BJ (cell line): ENCODE measurements at regions not wholly inside any gene's neighbourhood (a gene's known extent, or its start where the extent isn't known, plus 50 kb on each side); places are given as distances from the start of the nearest gene placed in this dataset.

Source experiments
- CTCF ChIA-PET: fragments of 350-600 bp; formaldehyde crosslinking; extraction: SDS; loops from one replicate; lab custom pipeline; 2021; ENCODE audit warnings: antibody characterized with exemption, inconsistent platforms; lab: Yijun Ruan, JAX
- POLR2A ChIA-PET: fragments of 300-600 bp; sonication (Branson Sonifier 250); formaldehyde crosslinking; extraction: SDS; loops from one replicate; lab custom pipeline; 2021; ENCODE audit warnings: antibody characterized with exemption; lab: Charles Lee
- DNase-seq: peaks from one replicate; pipeline ENCODE4 v3.0.0-alpha.2; 2011; ENCODE audit warnings: low read depth
- H3K27me3 ChIP-seq: 2 replicates; pipeline ENCODE4 v1.6.0; 2011; ENCODE audit warnings: low read length; ENCODE audit not compliant: control insufficient read depth, insufficient read depth
- H3K36me3 ChIP-seq: 2 replicates; pipeline ENCODE4 v1.5.1; 2011; ENCODE audit warnings: low read length; ENCODE audit not compliant: control insufficient read depth, insufficient read depth
- H3K4me3 ChIP-seq: 2 replicates; pipeline ENCODE4 v1.5.1; 2011; ENCODE audit warnings: low read depth, mild to moderate bottlenecking, control low read depth, low read length
- CTCF ChIP-seq: IDR thresholded peaks from 2 replicates; pipeline ENCODE4 v1.5.1; 2011; ENCODE audit warnings: low read depth, mild to moderate bottlenecking, control low read depth, inconsistent platforms, low read length, moderate library complexity; ENCODE audit not compliant: insufficient read depth

DNA sequence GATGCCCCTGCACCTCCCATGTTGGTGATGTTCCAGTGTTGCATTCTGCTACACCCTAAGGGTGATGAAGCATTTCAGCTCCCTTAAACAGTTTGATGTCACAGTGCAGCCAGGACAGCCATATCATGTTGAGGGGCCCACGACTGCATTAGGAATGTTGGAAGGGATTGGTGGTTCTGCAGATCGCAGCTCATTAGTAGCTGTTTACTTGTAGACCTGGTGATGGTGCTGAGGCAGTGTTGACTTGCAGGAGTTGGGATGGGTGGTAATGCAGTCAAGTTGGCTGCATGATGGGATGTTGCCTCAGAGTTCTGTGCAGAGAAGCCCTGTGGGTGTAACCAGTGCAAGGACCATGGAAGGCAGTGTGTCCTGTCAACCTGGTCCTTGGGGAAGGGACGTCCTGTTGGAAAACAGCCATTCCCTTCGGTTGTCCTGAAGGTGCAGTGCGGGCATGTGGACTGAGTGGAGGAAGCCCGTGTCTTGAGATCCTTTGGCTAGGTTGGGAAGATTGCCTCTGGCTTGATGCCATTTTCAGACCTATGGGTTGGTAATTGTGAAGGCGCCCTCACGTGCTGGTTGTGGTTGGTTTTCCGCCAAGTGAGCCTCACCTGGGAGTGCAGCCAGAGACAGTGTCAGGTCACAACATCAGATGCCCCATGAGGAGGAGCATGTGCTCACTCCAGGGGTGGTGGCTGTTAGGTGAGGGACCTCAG is 100.7 kb downstream of the SNRPN start:
- ChIA-PET POLR2A (no interaction called here), CTCF (no interaction called here)
- no peak overlapping the region for H3K4me3 ChIP-seq
- peaks cover 17% of the 10 kb centered on the region for H3K36me3 ChIP-seq
- no peak for TF ChIP-seq CTCF
- H3K27me3 ChIP-seq, result no peaks in the 10 kb centered on the region
- no peak for DNase-seq

- POLR2A ChIA-PET, result no interaction called here
- Histone ChIP-seq H3K27me3 (no peaks in the 10 kb centered on the region), H3K4me3 (no peak overlapping the region), H3K36me3 (peaks cover 20% of the 10 kb centered on the region)
- CTCF ChIA-PET, result no interaction called here
- no peak for DNase-seq
- no peak for TF ChIP-seq CTCF
Observed at GRCh38 chr15:25056484-25057425, 102.0 kb downstream of the SNRPN start.

- DNase-seq, result no peak
- no peak for TF ChIP-seq CTCF
- Histone ChIP-seq H3K4me3 (no peak overlapping the region), H3K36me3 (peaks cover 21% of the 10 kb centered on the region), H3K27me3 (no peaks in the 10 kb centered on the region)
- ChIA-PET CTCF (no interaction called here), POLR2A (no interaction called here)
Observed at GRCh38 chr15:25057574-25057973, 102.8 kb downstream of the SNRPN start.

DNA sequence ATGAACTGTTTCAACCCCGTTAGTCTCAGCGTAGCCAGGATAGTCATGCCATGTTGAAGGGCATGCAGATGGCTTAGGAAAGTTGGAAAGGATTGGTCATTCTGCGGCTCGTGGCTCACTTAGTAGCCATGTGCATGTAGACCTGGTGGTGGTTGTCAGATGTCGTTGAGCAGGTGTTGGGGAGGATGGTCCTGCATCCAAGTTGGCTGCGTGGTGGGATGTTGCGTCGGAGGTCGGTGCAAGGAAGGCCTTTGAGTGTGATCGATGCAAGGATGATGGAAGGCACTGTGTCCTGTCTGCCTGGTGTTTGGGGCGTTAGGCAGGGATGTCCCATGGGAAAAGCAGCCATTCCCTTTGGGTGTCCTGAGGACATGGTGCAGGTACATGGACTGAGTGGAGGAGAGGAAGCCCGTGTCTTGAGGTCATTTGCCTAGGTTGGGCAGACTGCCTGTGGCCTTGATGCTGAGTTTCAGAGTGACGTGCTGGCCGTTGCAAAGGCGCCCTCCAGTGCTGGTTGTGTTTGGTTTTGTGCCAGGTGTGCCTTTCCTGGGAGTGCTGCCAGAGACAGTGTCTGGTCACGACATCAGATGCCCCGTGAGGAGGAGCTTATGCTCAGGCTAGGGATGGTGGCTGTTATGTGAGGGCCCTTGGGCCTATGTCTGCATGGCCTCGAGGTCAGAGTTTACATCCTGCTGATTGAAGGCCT is 103.4 kb downstream of the SNRPN start:
- no peak for TF ChIP-seq CTCF
- Histone ChIP-seq H3K4me3 (no peak overlapping the region), H3K36me3 (peaks cover 22% of the 10 kb centered on the region), H3K27me3 (no peaks in the 10 kb centered on the region)
- POLR2A ChIA-PET, result no interaction called here
- CTCF ChIA-PET, result no interaction called here
- no peak for DNase-seq
